B cell (primary cell): ENCODE measurements at regions not wholly inside any gene's neighbourhood (a gene's known extent, or its start where the extent isn't known, plus 50 kb on each side); places are given as distances from the start of the nearest gene placed in this dataset.

Source experiments
- ATAC-seq: fragments of 200-7000 bp; cut with Tn5 transposase; one replicate; pipeline ENCODE4 v1.10.0; 2021; ENCODE audit warnings: low read depth, mild to moderate bottlenecking, moderate number of reproducible peaks, moderate library complexity
- CTCF ChIA-PET: fragments of 350-600 bp; sonication (Branson Sonifier 250); formaldehyde crosslinking; loops from one replicate; lab custom pipeline; 2021; ENCODE audit warnings: antibody characterized with exemption, inconsistent platforms; lab: Charles Lee
- POLR2A ChIA-PET: fragments of 350-600 bp; sonication (Branson Sonifier 250); formaldehyde crosslinking; loops from one replicate; lab custom pipeline; 2021; ENCODE audit warnings: antibody characterized with exemption; lab: Charles Lee
- DNase-seq: peaks from one replicate; pipeline ENCODE4 v3.0.0; 2013
- H2AFZ ChIP-seq: 2 replicates; pipeline ENCODE4 v1.6.1; 2012; ENCODE audit warnings: mild to moderate bottlenecking, low read depth, low read length; ENCODE audit not compliant: insufficient read depth, poor library complexity, severe bottlenecking
- H3K27ac ChIP-seq, 2 donors: 1 replicate in 1 of 2; 2 replicates in 1 of 2; pipeline ENCODE4 v1.5.1; 2012 to 2013; ENCODE audit warnings: low read length in 2 of 2, mild to moderate bottlenecking in 2 of 2, moderate library complexity in 1 of 2
- H3K27me3 ChIP-seq, 4 experiments: fragments of 200-600 bp in 1 of 4; sonication (generic) in 1 of 4; replicated peaks in 1 of 4; 1 replicate in 2 of 4; 2 replicates in 2 of 4; pipeline versions ENCODE4 v1.6.1 to v1.7.0; 2013 to 2016; ENCODE audit warnings: low read length in 3 of 4, mild to moderate bottlenecking in 2 of 4, mixed read lengths in 1 of 4, moderate library complexity in 1 of 4; ENCODE audit not compliant: insufficient read depth in 4 of 4, control insufficient read depth in 3 of 4; ENCODE audit errors: control extremely low read depth in 1 of 4
- H3K36me3 ChIP-seq, 2 experiments: replicated peaks in 1 of 2; 1 replicate in 1 of 2; 2 replicates in 1 of 2; pipeline versions ENCODE4 v1.6.1 to v1.7.1; 2013; ENCODE audit warnings: low read length in 1 of 2; ENCODE audit not compliant: insufficient read depth in 2 of 2, control insufficient read depth in 1 of 2; ENCODE audit errors: control extremely low read depth in 1 of 2, extremely low read depth in 1 of 2
- H3K4me1 ChIP-seq, 2 donors: fragments of 200-600 bp in 1 of 2; sonication (generic) in 1 of 2; 1 replicate in 1 of 2; 2 replicates in 1 of 2; pipeline versions ENCODE4 v1.5.1 to v1.6.1; 2013 to 2017; ENCODE audit warnings: low read length in 2 of 2; ENCODE audit not compliant: control insufficient read depth in 2 of 2, insufficient read depth in 2 of 2
- H3K4me2 ChIP-seq: replicated peaks from 2 replicates; pipeline ENCODE3; 2012; ENCODE audit warnings: mild to moderate bottlenecking, low read depth, low read length; ENCODE audit not compliant: poor library complexity, severe bottlenecking
- H3K4me3 ChIP-seq, 5 experiments: fragments of 200-600 bp in 1 of 5; sonication (generic) in 1 of 5; 1 replicate in 3 of 5; 2 replicates in 2 of 5; pipeline versions ENCODE4 v1.5.1 to v1.7.0; 2011 to 2016; ENCODE audit warnings: low read length in 4 of 5, mild to moderate bottlenecking in 4 of 5, low read depth in 2 of 5, control low read depth in 1 of 5, moderate library complexity in 1 of 5; ENCODE audit not compliant: insufficient read depth in 1 of 5; ENCODE audit errors: control extremely low read depth in 1 of 5, extremely low read depth in 1 of 5
- H3K79me2 ChIP-seq: fragments of 200-600 bp; sonication (generic); one replicate; pipeline ENCODE4 v1.6.0; 2016; ENCODE audit warnings: low read length; ENCODE audit not compliant: control insufficient read depth, insufficient read depth
- H3K9ac ChIP-seq: fragments of 200-600 bp; sonication (generic); 2 replicates; pipeline ENCODE4 v1.6.1; 2017; ENCODE audit warnings: mild to moderate bottlenecking, low read length, moderate library complexity
- H3K9me3 ChIP-seq, 3 donors: one replicate each; pipeline versions ENCODE4 v1.6.1 to v1.7.1; 2013; ENCODE audit warnings: low read length in 2 of 3; ENCODE audit not compliant: control insufficient read depth in 2 of 3, insufficient read depth in 1 of 3; ENCODE audit errors: control extremely low read depth in 1 of 3
- H4K20me1 ChIP-seq: 2 replicates; pipeline ENCODE4 v1.6.0; 2012; ENCODE audit warnings: mild to moderate bottlenecking, low read length; ENCODE audit not compliant: insufficient read depth, control insufficient read depth, poor library complexity, severe bottlenecking
- H3K27ac Mint-ChIP-seq: one replicate; pipeline ENCODE4 v1.8.0; 2021; ENCODE audit warnings: mixed read lengths
- H3K27me3 Mint-ChIP-seq: one replicate; pipeline ENCODE4 v1.8.0; 2021; ENCODE audit warnings: mixed read lengths
- H3K4me1 Mint-ChIP-seq: one replicate; pipeline ENCODE4 v1.8.0; 2021; ENCODE audit warnings: mixed read lengths
- H3K4me3 Mint-ChIP-seq: one replicate; pipeline ENCODE4 v1.8.0; 2021; ENCODE audit warnings: mixed read lengths
- H3K9me3 Mint-ChIP-seq: one replicate; pipeline ENCODE4 v1.8.0; 2022; ENCODE audit warnings: mixed read lengths; ENCODE audit not compliant: insufficient read depth
- CTCF ChIP-seq: fragments of 200-600 bp; IDR thresholded peaks from one replicate; pipeline ENCODE4 v1.8.0; 2022; ENCODE audit warnings: antibody characterized with exemption, mild to moderate bottlenecking
- EZH2 ChIP-seq: IDR thresholded peaks from 2 replicates; pipeline ENCODE4 v1.6.1; 2012; ENCODE audit warnings: borderline replicate concordance, low read depth, mild to moderate bottlenecking, moderate library complexity, low read length; ENCODE audit not compliant: insufficient read depth, poor library complexity, severe bottlenecking
- WGBS: methylation state at CpG from one replicate; pipeline ENCODE4 v1.1.5; 2013; ENCODE audit warnings: missing lambda C conversion rate; ENCODE audit not compliant: insufficient coverage; 5-methylcytosine and 5-hydroxymethylcytosine counted together
- intact Hi-C: fragments of 100-400 bp; cut with micrococcal nuclease; formaldehyde crosslinking; loops from one replicate; pipeline ENCODE4 v1.10.0; 2022

GRCh38 chr16:73125850-73126524, 78.1 kb upstream of the ZFHX3 start:
- no peak for TF ChIP-seq EZH2
- TF ChIP-seq CTCF, result no peak
- Mint-ChIP-seq H3K27ac (no peak overlapping the region), H3K27me3 (peaks cover 25% of the 10 kb centered on the region), H3K4me3 (no peak overlapping the region), H3K9me3 (peaks cover 5% of the 10 kb centered on the region), H3K4me1 (peaks cover 2% of the 10 kb centered on the region)
- H3K4me3 ChIP-seq, result no peak overlapping the region
- no peaks in the 10 kb centered on the region for H3K27me3 ChIP-seq
- intact Hi-C loops, result no loop called here
- DNase-seq (no peak), ATAC-seq (no peak)
- no peak overlapping the region for H3K27ac ChIP-seq
- ChIA-PET CTCF (no interaction called here), POLR2A (no interaction called here)
- H3K9ac ChIP-seq, result no peak overlapping the region
- WGBS, result 94% methylated on average over 6 of the region's 7 CpGs
- no peak overlapping the region for H3K4me2 ChIP-seq
- H4K20me1 ChIP-seq, result no peaks in the 10 kb centered on the region
- H3K79me2 ChIP-seq, result no peaks in the 10 kb centered on the region
- H3K36me3 ChIP-seq, result no peaks in the 10 kb centered on the region
- no peaks in the 10 kb centered on the region for H3K4me1 ChIP-seq
- H2AFZ ChIP-seq, result no peak overlapping the region
- H3K9me3 ChIP-seq, result peaks cover 0 to 2% (median 0%) of the 10 kb centered on the region in 3 donors

GRCh38 chr16:73124665-73125375, 76.9 kb upstream of the ZFHX3 start:
- Histone ChIP-seq H3K27ac (no peak overlapping the region), H3K9ac (no peak overlapping the region), H3K4me2 (no peak overlapping the region), H3K9me3 (peaks cover 0 to 2% (median 0%) of the 10 kb centered on the region in 3 donors), H3K79me2 (no peaks in the 10 kb centered on the region), H3K27me3 (no peaks in the 10 kb centered on the region), H3K4me3 (no peak overlapping the region), H3K4me1 (no peaks in the 10 kb centered on the region), H4K20me1 (no peaks in the 10 kb centered on the region), H2AFZ (no peak overlapping the region), H3K36me3 (no peaks in the 10 kb centered on the region)
- Mint-ChIP-seq H3K27ac (no peak overlapping the region), H3K27me3 (peaks cover 25% of the 10 kb centered on the region), H3K9me3 (peaks cover 5% of the 10 kb centered on the region), H3K4me3 (no peak overlapping the region), H3K4me1 (peaks cover 2% of the 10 kb centered on the region)
- POLR2A ChIA-PET, result no interaction called here
- CTCF ChIA-PET, result no interaction called here
- ATAC-seq (no peak), DNase-seq (no peak)
- intact Hi-C loops, result no loop called here
- WGBS, result 92% methylated on average over 3 of the region's 4 CpGs
- TF ChIP-seq CTCF (no peak), EZH2 (no peak)
